Stomach (tissue), 4 donors: ENCODE measurements at regions not wholly inside any gene's neighbourhood (a gene's known extent, or its start where the extent isn't known, plus 50 kb on each side); places are given as distances from the start of the nearest gene placed in this dataset.

Source experiments
- small RNA-seq, 4 donors: library from RNA; depleted of rRNA; stranded (forward); fragments of <200 nt; gene quantifications; one replicate each; pipeline ENCODE3, GENCODE V24; 2016

Small RNA genes in the stretch of these regions (small RNA-seq; reads per million reads assigned to genes)
- 0 reads per million in 4 donors for gene AC011712.1
- 0 reads per million in 4 donors for gene MIR4318
- 0 reads per million in 4 donors for gene MIR5583-1
- 0 reads per million in 4 donors for gene RN7SKP182
- gene RNU6-1242P: 0 reads per million in 4 donors
- 0 reads per million in 4 donors for gene RNU6-706P
